ENCODE measurements at regions not wholly inside any gene's neighbourhood (a gene's known extent, or its start where the extent isn't known, plus 50 kb on each side); places are given as distances from the start of the nearest gene placed in this dataset.
"Not testable (repeated sequence)": the region's sequence is repeated elsewhere in the genome, so short reads cannot be mapped to it uniquely, and the experiment has no call there.

GRCh38 chr1:233722212-233722979 is 108.5 kb downstream of the KCNK1 start:
- Histone ChIP-seq H3K4me3 (no peak overlapping the region), H3K9me3 (replicated peaks) (no peaks in the 10 kb centered on the region), H3K27ac (no peak overlapping the region), H3K36me3 (no peaks in the 10 kb centered on the region), H3K4me1 (replicated peaks) (no peaks in the 10 kb centered on the region), H3K27me3 (replicated peaks) (no peaks in the 10 kb centered on the region)
- no peak for DNase-seq (ENCODE audit: low read depth in 1 of 2, low spot score in 2 of 2)

- DNase-seq (ENCODE audit: low read depth in 1 of 2, low spot score in 2 of 2): no peak
- Histone ChIP-seq H3K36me3 (no peaks in the 10 kb centered on the region), H3K4me3 (no peak overlapping the region), H3K9me3 (replicated peaks) (no peaks in the 10 kb centered on the region), H3K4me1 (replicated peaks) (no peaks in the 10 kb centered on the region), H3K27ac (no peak overlapping the region), H3K27me3 (replicated peaks) (no peaks in the 10 kb centered on the region)
Measured at GRCh38 chr1:233723387-233723786, 109.5 kb downstream of the KCNK1 start.

- not testable (repeated sequence) for DNase-seq (ENCODE audit: low read depth in 1 of 2, low spot score in 2 of 2); H3K27me3 ChIP-seq (replicated peaks); H3K27ac ChIP-seq; H3K4me1 ChIP-seq (replicated peaks); H3K4me3 ChIP-seq; H3K9me3 ChIP-seq (replicated peaks); H3K36me3 ChIP-seq
Measured at GRCh38 chr1:233724131-233724631, 110.3 kb downstream of the KCNK1 start.

- no peak overlapping the region for H3K4me3 ChIP-seq
- H3K27ac ChIP-seq: no peak overlapping the region
- H3K27me3 ChIP-seq (replicated peaks): no peaks in the 10 kb centered on the region
- no peaks in the 10 kb centered on the region for H3K9me3 ChIP-seq (replicated peaks)
- no peaks in the 10 kb centered on the region for H3K36me3 ChIP-seq
- no peak for DNase-seq (ENCODE audit: low read depth in 1 of 2, low spot score in 2 of 2)
- H3K4me1 ChIP-seq (replicated peaks): no peaks in the 10 kb centered on the region
Measured at GRCh38 chr1:233725423-233725822, 111.5 kb downstream of the KCNK1 start.

- Histone ChIP-seq H3K4me3 (no peak overlapping the region), H3K4me1 (replicated peaks) (no peaks in the 10 kb centered on the region), H3K36me3 (no peaks in the 10 kb centered on the region), H3K27ac (no peak overlapping the region), H3K27me3 (replicated peaks) (peaks cover 3% of the 10 kb centered on the region; the same call in 1 of the 2 replicates), H3K9me3 (replicated peaks) (no peaks in the 10 kb centered on the region)
- DNase-seq (ENCODE audit: low read depth in 1 of 2, low spot score in 2 of 2): no peak
Measured at GRCh38 chr1:233728721-233729120, 114.8 kb downstream of the KCNK1 start.

- Histone ChIP-seq H3K4me1 (replicated peaks) (no peaks in the 10 kb centered on the region), H3K9me3 (replicated peaks) (no peaks in the 10 kb centered on the region), H3K4me3 (no peak overlapping the region), H3K36me3 (no peaks in the 10 kb centered on the region), H3K27ac (no peak overlapping the region), H3K27me3 (replicated peaks) (peaks cover 3% of the 10 kb centered on the region; the same call in 1 of the 2 replicates)
- DNase-seq (ENCODE audit: low read depth in 1 of 2, low spot score in 2 of 2): no peak
Measured at GRCh38 chr1:233730380-233730779, 116.5 kb downstream of the KCNK1 start.

- no peak overlapping the region for H3K27ac ChIP-seq
- H3K27me3 ChIP-seq (replicated peaks): peaks cover 3% of the 10 kb centered on the region; the same call in 1 of the 2 replicates
- H3K36me3 ChIP-seq: no peaks in the 10 kb centered on the region
- no peaks in the 10 kb centered on the region for H3K9me3 ChIP-seq (replicated peaks)
- DNase-seq (ENCODE audit: low read depth in 1 of 2, low spot score in 2 of 2): no peak
- no peaks in the 10 kb centered on the region for H3K4me1 ChIP-seq (replicated peaks)
- no peak overlapping the region for H3K4me3 ChIP-seq
Measured at GRCh38 chr1:233730809-233731208, 116.9 kb downstream of the KCNK1 start.

- Histone ChIP-seq H3K4me3 (no peak overlapping the region), H3K36me3 (no peaks in the 10 kb centered on the region), H3K27ac (no peak overlapping the region), H3K9me3 (replicated peaks) (no peaks in the 10 kb centered on the region), H3K27me3 (replicated peaks) (peaks cover 3% of the 10 kb centered on the region; the same call in 1 of the 2 replicates), H3K4me1 (replicated peaks) (no peaks in the 10 kb centered on the region)
- no peak for DNase-seq (ENCODE audit: low read depth in 1 of 2, low spot score in 2 of 2)
Measured at GRCh38 chr1:233732206-233732605, 118.3 kb downstream of the KCNK1 start.

GRCh38 chr1:233734456-233734855 is 120.5 kb downstream of the KCNK1 start:
- no peaks in the 10 kb centered on the region for H3K4me1 ChIP-seq (replicated peaks)
- H3K4me3 ChIP-seq: no peak overlapping the region
- H3K27ac ChIP-seq: no peak overlapping the region
- no peak for DNase-seq (ENCODE audit: low read depth in 1 of 2, low spot score in 2 of 2)
- H3K27me3 ChIP-seq (replicated peaks): peaks cover 3% of the 10 kb centered on the region; the same call in 1 of the 2 replicates
- no peaks in the 10 kb centered on the region for H3K9me3 ChIP-seq (replicated peaks)
- H3K36me3 ChIP-seq: no peaks in the 10 kb centered on the region

- no peak overlapping the region for H3K27ac ChIP-seq
- H3K4me1 ChIP-seq (replicated peaks): no peaks in the 10 kb centered on the region
- no peak for DNase-seq (ENCODE audit: low read depth in 1 of 2, low spot score in 2 of 2)
- no peak overlapping the region for H3K4me3 ChIP-seq
- H3K36me3 ChIP-seq: no peaks in the 10 kb centered on the region
- H3K27me3 ChIP-seq (replicated peaks): peaks cover 3% of the 10 kb centered on the region; the same call in 1 of the 2 replicates
- H3K9me3 ChIP-seq (replicated peaks): no peaks in the 10 kb centered on the region
Measured at GRCh38 chr1:233735331-233735730, 121.4 kb downstream of the KCNK1 start.

GRCh38 chr1:233735847-233736246 is 121.9 kb downstream of the KCNK1 start:
- H3K27me3 ChIP-seq (replicated peaks): peaks cover 6% of the 10 kb centered on the region; the same call in 1 of the 2 replicates
- H3K4me3 ChIP-seq: no peak overlapping the region
- no peaks in the 10 kb centered on the region for H3K36me3 ChIP-seq
- no peak overlapping the region for H3K27ac ChIP-seq
- no peaks in the 10 kb centered on the region for H3K9me3 ChIP-seq (replicated peaks)
- no peaks in the 10 kb centered on the region for H3K4me1 ChIP-seq (replicated peaks)
- DNase-seq (ENCODE audit: low read depth in 1 of 2, low spot score in 2 of 2): no peak

- Histone ChIP-seq H3K4me3 (no peak overlapping the region), H3K27me3 (replicated peaks) (peaks cover 6% of the 10 kb centered on the region; the same call in 1 of the 2 replicates), H3K36me3 (no peaks in the 10 kb centered on the region)
Measured at GRCh38 chr1:233737341-233737740, 123.4 kb downstream of the KCNK1 start.

GRCh38 chr1:233738396-233738795 is 124.5 kb downstream of the KCNK1 start:
- Histone ChIP-seq H3K9me3 (replicated peaks) (no peaks in the 10 kb centered on the region), H3K27ac (no peak overlapping the region), H3K27me3 (replicated peaks) (peaks cover 3% of the 10 kb centered on the region), H3K36me3 (no peaks in the 10 kb centered on the region), H3K4me1 (replicated peaks) (no peaks in the 10 kb centered on the region), H3K4me3 (no peak overlapping the region)
- DNase-seq (ENCODE audit: low read depth in 1 of 2, low spot score in 2 of 2): no peak

More at GRCh38 chr1:233737341-233737740, 123.4 kb downstream of the KCNK1 start:
- Histone ChIP-seq H3K4me1 (replicated peaks) (no peaks in the 10 kb centered on the region), H3K27ac (no peak overlapping the region), H3K9me3 (replicated peaks) (no peaks in the 10 kb centered on the region)
- DNase-seq (ENCODE audit: low read depth in 1 of 2, low spot score in 2 of 2): no peak

GRCh38 chr1:233738850-233739249 is 124.9 kb downstream of the KCNK1 start:
- H3K4me1 ChIP-seq (replicated peaks): no peaks in the 10 kb centered on the region
- H3K27ac ChIP-seq: no peak overlapping the region
- no peak for DNase-seq (ENCODE audit: low read depth in 1 of 2, low spot score in 2 of 2)
- no peak overlapping the region for H3K4me3 ChIP-seq
- H3K36me3 ChIP-seq: no peaks in the 10 kb centered on the region
- peaks cover 3% of the 10 kb centered on the region for H3K27me3 ChIP-seq (replicated peaks)
- H3K9me3 ChIP-seq (replicated peaks): no peaks in the 10 kb centered on the region
